KMS-11 (cell line): ENCODE measurements at regions not wholly inside any gene's neighbourhood (a gene's known extent, or its start where the extent isn't known, plus 50 kb on each side); places are given as distances from the start of the nearest gene placed in this dataset.

Source experiments
- H2AFZ ChIP-seq: fragments of 200-600 bp; sonication (generic); 2 replicates; pipeline ENCODE4 v1.6.1; 2016; ENCODE audit warnings: antibody characterized with exemption, mixed run types, low read depth
- H3K27ac ChIP-seq: fragments of 200-600 bp; sonication (generic); 2 replicates; pipeline ENCODE4 v1.6.1; 2016; ENCODE audit warnings: mild to moderate bottlenecking, mixed run types
- H3K27me3 ChIP-seq: fragments of 200-600 bp; sonication (generic); 2 replicates; pipeline ENCODE4 v1.6.1; 2017; ENCODE audit warnings: mild to moderate bottlenecking, low read depth, mixed run types, moderate library complexity; ENCODE audit not compliant: insufficient read depth
- H3K36me3 ChIP-seq: fragments of 200-600 bp; sonication (generic); 2 replicates; pipeline ENCODE4 v1.6.1; 2017; ENCODE audit warnings: mild to moderate bottlenecking, mixed run types; ENCODE audit not compliant: insufficient read depth
- H3K4me1 ChIP-seq: fragments of 200-600 bp; sonication (generic); 2 replicates; pipeline ENCODE4 v1.6.1; 2016; ENCODE audit warnings: mild to moderate bottlenecking, low read depth, mixed run types; ENCODE audit not compliant: poor library complexity, severe bottlenecking
- H3K4me2 ChIP-seq: fragments of 200-600 bp; sonication (generic); 2 replicates; pipeline ENCODE4 v1.7.0; 2016; ENCODE audit warnings: mild to moderate bottlenecking, mixed run types
- H3K4me3 ChIP-seq: fragments of 200-600 bp; sonication (generic); IDR thresholded peaks from 2 replicates; pipeline ENCODE4 v1.6.1; 2017; ENCODE audit warnings: low read depth, low read length, mixed read lengths; ENCODE audit not compliant: insufficient read depth
- H3K79me2 ChIP-seq: fragments of 200-600 bp; sonication (generic); 2 replicates; pipeline ENCODE4 v1.6.1; 2016; ENCODE audit warnings: low read depth, mixed run types; ENCODE audit not compliant: insufficient read depth
- H3K9ac ChIP-seq: fragments of 200-600 bp; sonication (generic); 2 replicates; pipeline ENCODE4 v1.6.1; 2016; ENCODE audit warnings: mild to moderate bottlenecking, mixed run types
- H4K20me1 ChIP-seq: fragments of 200-600 bp; sonication (generic); 2 replicates; pipeline ENCODE4 v1.6.1; 2016; ENCODE audit warnings: mild to moderate bottlenecking, mixed run types; ENCODE audit not compliant: insufficient read depth
- TF ChIP-seq, protein P1 (sequence below): fragments of 200-600 bp; sonication (generic); conservative IDR thresholded peaks from 2 replicates; pipeline ENCODE4 v1.6.1; 2017; ENCODE audit warnings: low read depth, mild to moderate bottlenecking, antibody characterized with exemption, low read length, moderate library complexity, mixed read lengths

GRCh38 chr12:58086006-58086405, 144.6 kb downstream of the ATP23 start:
- Histone ChIP-seq H3K4me3 (no peak overlapping the region), H2AFZ (no peak overlapping the region), H3K4me1 (no peaks in the 10 kb centered on the region), H4K20me1 (no peaks in the 10 kb centered on the region), H3K9ac (no peak overlapping the region), H3K79me2 (no peaks in the 10 kb centered on the region), H3K36me3 (no peaks in the 10 kb centered on the region), H3K27me3 (no peaks in the 10 kb centered on the region), H3K27ac (no peak overlapping the region), H3K4me2 (no peak overlapping the region)
- TF ChIP-seq, protein P1, sequence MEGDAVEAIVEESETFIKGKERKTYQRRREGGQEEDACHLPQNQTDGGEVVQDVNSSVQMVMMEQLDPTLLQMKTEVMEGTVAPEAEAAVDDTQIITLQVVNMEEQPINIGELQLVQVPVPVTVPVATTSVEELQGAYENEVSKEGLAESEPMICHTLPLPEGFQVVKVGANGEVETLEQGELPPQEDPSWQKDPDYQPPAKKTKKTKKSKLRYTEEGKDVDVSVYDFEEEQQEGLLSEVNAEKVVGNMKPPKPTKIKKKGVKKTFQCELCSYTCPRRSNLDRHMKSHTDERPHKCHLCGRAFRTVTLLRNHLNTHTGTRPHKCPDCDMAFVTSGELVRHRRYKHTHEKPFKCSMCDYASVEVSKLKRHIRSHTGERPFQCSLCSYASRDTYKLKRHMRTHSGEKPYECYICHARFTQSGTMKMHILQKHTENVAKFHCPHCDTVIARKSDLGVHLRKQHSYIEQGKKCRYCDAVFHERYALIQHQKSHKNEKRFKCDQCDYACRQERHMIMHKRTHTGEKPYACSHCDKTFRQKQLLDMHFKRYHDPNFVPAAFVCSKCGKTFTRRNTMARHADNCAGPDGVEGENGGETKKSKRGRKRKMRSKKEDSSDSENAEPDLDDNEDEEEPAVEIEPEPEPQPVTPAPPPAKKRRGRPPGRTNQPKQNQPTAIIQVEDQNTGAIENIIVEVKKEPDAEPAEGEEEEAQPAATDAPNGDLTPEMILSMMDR, result no peak

- no peak overlapping the region for H3K4me2 ChIP-seq
- TF ChIP-seq, protein P1, result no peak
- no peaks in the 10 kb centered on the region for H3K36me3 ChIP-seq
- H4K20me1 ChIP-seq, result no peaks in the 10 kb centered on the region
- H3K79me2 ChIP-seq, result no peaks in the 10 kb centered on the region
- H3K4me1 ChIP-seq, result no peaks in the 10 kb centered on the region
- H3K27ac ChIP-seq, result no peak overlapping the region
- H3K4me3 ChIP-seq, result no peak overlapping the region
- no peak overlapping the region for H2AFZ ChIP-seq
- no peaks in the 10 kb centered on the region for H3K27me3 ChIP-seq
- no peak overlapping the region for H3K9ac ChIP-seq
Measured at GRCh38 chr12:58086930-58087329, 145.6 kb downstream of the ATP23 start.

GRCh38 chr12:58087423-58088127, 146.2 kb downstream of the ATP23 start:
- H3K4me1 ChIP-seq, result no peaks in the 10 kb centered on the region
- H3K4me2 ChIP-seq, result no peak overlapping the region
- H2AFZ ChIP-seq, result no peak overlapping the region
- TF ChIP-seq, protein P1, result no peak
- H3K27ac ChIP-seq, result no peak overlapping the region
- no peaks in the 10 kb centered on the region for H3K79me2 ChIP-seq
- H3K27me3 ChIP-seq, result no peaks in the 10 kb centered on the region
- H3K9ac ChIP-seq, result no peak overlapping the region
- H4K20me1 ChIP-seq, result no peaks in the 10 kb centered on the region
- H3K4me3 ChIP-seq, result no peak overlapping the region
- no peaks in the 10 kb centered on the region for H3K36me3 ChIP-seq

GRCh38 chr12:58089588-58089987, 148.2 kb downstream of the ATP23 start:
- Histone ChIP-seq H3K9ac (no peak overlapping the region), H3K36me3 (no peaks in the 10 kb centered on the region), H3K27ac (no peak overlapping the region), H3K79me2 (no peaks in the 10 kb centered on the region), H2AFZ (no peak overlapping the region), H3K4me3 (no peak overlapping the region), H3K4me1 (no peaks in the 10 kb centered on the region), H4K20me1 (no peaks in the 10 kb centered on the region), H3K4me2 (no peak overlapping the region), H3K27me3 (no peaks in the 10 kb centered on the region)
- TF ChIP-seq, protein P1, result no peak
